Left ventricle myocardium superior (tissue), 1 donor: ENCODE measurements at regions not wholly inside any gene's neighbourhood (a gene's known extent, or its start where the extent isn't known, plus 50 kb on each side); places are given as distances from the start of the nearest gene placed in this dataset.

Experiments used
- ATAC-seq: fragments of 200-7000 bp; cut with Tn5 transposase; one replicate; pipeline ENCODE4 v1.9.1; 2020; ENCODE audit warnings: mild to moderate bottlenecking, moderate library complexity
- DNase-seq: peaks from one replicate; pipeline ENCODE4 v3.0.0-alpha.2; 2020
- intact Hi-C: fragments of 100-400 bp; cut with micrococcal nuclease; formaldehyde crosslinking; loops from one replicate; pipeline ENCODE4 v1.11.0; 2022
- donor health status: DM: no; HTN: yes; CAD: no; lungs with severe emphysema.

DNA sequence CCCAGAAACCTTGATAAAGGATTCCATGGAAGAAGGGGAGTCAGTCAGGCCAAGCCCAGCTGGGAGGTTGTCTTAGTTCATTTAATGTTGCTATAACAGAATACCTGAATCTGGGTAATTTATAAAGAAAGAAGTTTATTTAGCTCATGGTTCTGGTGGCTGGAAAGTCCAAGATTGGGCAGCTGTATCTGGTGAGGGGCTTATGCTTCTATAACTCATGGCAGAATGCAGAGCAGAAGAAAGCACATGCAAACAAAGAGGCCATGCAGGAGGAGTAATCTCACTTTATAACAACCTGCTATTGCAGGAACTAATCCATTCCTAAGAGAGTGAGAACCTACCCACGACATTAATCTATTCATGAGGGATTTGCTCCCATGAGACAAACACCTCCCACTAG is 54.2 kb upstream of the ANKRD1 start:
- DNase-seq (no peak), ATAC-seq (no peak)
- intact Hi-C loops, result no loop called here

DNA sequence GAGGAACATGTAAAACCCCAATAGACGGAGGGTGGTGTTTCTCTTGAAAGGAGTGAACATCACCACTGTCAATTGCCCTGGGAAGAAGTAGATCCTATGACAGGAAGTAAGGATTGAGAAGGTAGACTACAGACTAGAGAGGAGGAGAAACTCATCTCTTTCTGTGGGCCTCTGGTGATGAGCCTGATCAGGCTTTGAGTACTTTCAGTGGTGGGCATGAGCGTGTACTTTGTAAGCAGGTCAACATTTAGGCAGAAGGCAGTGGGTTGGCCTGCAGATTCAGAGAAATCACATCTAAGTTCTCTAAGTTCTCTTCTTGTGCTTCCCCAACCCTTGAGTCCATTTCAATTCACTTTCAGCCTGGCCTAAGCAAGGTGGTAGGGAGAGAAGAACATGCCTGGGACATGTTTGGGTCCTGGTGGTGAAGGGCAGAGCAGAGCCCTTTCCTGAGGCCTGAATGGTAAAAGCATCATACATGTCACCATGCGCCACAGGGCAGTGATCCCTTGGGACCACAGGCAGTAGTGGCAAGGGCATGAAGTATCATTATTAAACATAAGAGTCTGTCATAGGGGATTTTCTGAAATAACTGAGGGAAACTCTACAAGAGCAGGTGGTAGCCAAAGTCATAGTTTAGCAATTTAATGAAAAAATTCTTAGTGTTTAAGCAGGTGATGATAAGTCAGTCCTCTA is 56.4 kb upstream of the ANKRD1 start:
- ATAC-seq, result no peak

DNA sequence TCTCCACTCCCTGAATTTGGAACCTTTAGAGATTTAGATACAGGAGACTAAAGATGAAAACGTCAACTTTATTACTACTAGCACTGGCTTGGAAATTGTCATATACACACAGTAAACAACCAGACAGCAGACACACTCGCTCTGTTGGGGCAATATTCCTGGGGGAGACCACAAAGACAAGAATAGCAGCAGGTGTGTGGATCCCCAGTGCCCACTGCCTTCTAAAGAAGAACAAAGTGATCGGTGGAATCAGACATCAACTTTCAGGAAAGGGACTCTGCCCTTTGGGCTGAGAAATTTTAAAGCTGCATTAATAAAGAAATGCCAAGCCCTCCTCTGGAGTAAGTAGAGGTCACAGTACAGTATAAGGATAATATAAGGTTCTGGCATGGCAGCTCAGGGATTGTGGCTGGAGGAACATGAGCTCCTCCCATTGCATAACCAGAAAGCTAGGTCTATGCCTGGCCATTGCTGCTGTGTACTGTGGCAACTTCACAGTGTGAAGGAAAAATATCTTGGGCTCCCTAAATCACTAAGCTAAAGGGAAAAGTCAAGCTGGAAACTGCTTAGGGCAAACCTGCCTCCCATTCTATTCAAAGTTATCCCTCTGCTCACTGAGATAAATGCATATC is 57.1 kb upstream of the ANKRD1 start:
- no peak for DNase-seq
- intact Hi-C loops, result no loop called here
- ATAC-seq, result no peak

More for the DNA sequence above, 56.4 kb upstream of the ANKRD1 start:
- intact Hi-C loops, result no loop called here
- DNase-seq, result no peak

DNA sequence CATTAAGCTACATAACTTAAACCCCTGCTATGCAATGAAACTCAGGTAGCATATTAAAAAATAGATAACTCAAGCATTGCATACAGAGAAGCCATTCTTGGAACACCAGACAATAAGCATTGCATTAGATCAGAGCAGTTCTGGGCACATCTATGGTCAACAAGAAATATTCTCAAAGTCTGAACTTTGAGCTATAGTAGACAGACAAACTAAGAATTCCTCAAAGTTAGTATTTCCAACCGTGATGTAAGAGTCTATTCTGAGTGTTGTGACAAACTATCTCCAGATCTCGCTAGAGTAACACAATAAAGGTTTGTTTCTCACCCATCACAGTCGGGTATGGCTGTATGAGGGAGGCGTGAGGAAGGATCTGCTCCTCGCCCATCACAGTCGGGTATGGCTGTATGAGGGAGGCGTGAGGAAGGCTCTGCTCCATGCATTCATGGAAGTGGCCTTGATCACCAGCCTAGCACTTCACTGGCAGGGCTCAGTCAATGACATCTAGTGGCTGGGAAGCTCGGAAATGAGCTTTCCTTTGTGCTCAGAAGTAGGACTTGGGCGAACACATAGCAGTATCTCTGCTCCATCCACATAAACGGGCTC is 61.6 kb upstream of the ANKRD1 start:
- DNase-seq (no peak), ATAC-seq (no peak)
- intact Hi-C loops, result no loop called here

DNA sequence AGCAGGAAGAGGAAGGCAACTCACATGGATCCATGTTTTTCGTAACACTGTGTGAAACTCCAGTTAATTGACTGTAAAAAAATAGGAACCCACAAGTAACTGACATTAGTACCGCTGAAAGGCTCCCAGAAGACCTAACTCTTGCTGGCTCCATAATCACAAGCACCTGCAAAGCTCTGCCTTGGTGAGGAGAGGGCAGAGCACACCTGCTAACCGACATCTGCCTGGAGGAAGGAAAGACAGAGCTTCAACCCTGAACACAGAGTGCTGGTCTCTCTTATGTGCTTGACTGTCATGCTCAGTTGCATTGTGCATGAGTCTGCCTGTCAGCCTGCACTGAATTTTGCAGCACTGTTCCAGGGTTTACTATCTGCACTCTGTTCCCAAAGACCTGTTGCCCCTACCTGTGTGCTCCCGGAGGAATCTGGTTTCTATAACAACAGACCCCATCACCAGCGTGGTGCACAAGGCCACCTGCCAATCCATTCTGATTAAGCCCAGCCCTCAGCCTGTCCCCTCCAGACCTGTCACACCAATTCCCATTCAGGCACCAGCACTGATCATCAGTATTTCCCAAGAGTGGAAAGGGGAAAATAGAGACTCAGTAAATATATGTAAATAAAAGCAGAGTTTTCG is 63.1 kb upstream of the ANKRD1 start:
- ATAC-seq, result no peak
- intact Hi-C loops, result no loop called here

DNA sequence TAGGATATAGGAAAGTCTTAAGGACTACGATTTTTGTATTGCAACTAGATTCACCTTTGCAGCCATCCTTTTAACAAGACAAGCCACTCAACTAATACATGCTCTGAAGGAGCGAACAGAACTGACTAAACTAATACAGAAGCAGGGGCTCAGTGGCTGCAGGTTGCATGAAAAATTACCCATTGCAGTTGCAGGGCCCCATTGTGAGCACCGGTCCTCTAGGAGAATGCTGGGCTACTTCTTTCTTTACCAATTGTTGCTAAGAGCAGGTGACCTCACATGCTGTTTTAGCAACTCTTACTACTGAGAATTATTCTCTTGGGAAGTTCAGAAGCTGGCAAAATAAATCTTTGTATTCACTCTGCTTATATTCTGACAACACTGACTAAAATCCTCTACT is 64.0 kb upstream of the ANKRD1 start:
- ATAC-seq, result peak; percentile 11
- no peak for DNase-seq
- intact Hi-C loops, result no loop called here

More for the DNA sequence above, 63.1 kb upstream of the ANKRD1 start:
- DNase-seq, result no peak

DNA sequence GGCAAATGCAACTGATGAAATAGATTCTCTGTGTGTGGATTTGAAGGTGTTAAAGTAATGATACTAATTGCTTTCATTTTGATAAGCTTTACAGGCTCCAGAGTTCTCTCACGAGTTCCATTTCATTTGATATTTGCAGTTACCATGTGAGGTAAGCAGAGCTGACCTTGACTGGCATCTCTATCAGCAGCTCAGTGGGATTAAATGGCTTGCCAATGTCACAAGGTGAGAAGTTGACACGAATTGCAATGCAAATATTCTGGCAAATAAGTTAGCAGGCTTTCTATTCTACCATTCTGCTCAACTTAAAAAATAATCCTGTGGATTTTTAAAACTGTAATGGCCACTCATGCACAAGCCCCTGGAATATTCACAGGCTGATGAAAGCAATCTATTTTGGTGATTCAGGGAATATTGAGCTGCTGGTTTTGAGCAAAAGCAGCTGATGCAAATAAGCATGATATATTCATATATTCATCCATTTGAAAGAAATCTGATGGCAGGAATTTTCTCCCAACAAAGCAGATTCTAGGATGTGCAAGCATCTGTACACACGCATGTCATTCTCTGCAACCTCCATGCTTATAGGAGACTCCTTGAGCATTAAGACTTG is 64.5 kb upstream of the ANKRD1 start:
- DNase-seq, result no peak
- peak; percentile 80 for ATAC-seq
- intact Hi-C loops, result no loop called here

DNA sequence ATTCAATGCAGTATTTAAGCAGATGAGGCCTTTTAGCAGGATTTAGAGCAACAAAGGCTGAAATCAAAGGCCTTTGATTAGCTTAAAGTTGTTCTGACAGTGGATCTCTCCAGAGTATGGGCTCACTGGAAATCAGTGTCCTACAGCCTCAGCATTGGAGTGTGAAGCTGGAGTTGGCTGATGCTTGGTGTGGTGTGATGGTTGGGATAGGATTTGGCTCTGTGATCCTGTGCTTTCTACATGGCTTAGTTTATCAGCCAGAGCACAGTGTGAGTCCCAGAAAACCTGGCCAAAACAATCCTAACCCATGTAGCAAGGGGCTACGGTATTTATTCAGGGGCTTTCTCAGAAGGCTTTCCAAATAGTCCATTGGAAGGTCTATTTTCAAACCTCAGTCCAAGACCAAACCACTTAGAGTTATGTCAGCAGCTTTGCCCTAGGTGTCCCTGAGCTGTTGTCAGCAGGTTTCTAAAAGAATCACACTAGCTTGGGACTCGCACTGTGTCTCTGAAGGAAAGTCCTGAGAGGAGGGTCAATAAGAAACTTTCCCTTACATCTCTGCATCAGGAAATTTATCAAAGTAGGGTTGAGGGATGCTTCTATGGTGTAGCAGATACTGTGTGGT is 65.4 kb upstream of the ANKRD1 start:
- ATAC-seq (peak; percentile 82), DNase-seq (no peak)
- intact Hi-C loops, result no loop called here

DNA sequence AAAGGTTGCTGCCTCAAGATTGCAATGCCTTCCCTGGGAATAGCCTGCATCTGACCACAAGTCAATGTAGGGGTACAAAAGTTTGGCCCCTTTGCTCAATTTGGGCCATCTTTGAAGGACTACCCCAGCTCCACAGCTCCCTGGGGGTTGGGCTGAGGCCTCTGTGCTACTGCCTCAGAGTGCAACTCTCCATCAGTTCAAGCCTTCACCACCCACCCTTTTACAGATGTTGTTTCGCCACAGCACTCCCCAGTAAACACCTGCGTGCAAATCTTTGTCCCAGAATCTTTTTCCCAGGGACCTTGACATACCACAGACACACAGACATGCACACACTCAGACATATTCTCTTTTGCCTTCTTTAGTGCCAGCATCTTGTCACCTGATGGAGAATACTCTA is 66.0 kb upstream of the ANKRD1 start:
- no peak for DNase-seq
- intact Hi-C loops, result no loop called here
- ATAC-seq, result no peak

DNA sequence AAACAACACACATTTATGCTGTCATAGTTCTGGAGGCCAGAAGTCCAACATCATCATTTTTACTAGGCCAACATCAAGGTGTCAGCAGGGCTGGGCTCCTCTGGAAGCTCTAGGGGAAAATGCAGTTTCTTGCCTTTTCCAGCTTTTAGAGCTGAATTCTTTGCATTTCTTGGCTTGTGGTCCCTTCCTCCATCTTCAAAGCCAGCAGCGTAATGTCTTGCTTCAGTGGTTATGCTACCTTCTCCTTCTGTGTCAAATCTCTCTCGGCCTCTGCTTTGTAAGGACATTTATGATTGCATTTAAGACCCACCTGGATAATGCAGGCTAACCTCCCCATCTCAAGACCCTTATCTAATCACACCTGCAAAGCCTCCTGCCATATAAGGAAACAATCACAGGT is 66.5 kb upstream of the ANKRD1 start:
- DNase-seq, result no peak
- no peak for ATAC-seq
- intact Hi-C loops, result no loop called here

DNA sequence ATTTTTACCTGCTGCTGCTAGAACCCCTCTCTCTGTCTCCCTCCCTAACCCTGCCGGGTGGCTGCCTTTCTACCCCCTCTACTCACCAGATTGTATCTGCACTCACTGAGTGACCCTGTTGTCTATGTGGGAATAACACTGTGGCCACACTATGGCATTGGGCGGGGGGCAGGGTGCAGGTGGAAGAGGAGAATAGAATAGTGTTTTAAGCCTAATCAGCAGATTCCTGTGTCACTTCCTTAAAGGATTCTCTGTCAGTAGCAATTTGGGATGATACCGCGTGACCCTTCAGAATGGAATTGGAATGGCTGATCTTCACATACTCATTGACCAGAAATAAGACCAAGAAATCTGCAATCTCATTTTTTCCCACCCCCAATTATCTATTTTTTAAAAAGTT is 67.1 kb upstream of the ANKRD1 start:
- intact Hi-C loops, result no loop called here
- no peak for ATAC-seq

DNA sequence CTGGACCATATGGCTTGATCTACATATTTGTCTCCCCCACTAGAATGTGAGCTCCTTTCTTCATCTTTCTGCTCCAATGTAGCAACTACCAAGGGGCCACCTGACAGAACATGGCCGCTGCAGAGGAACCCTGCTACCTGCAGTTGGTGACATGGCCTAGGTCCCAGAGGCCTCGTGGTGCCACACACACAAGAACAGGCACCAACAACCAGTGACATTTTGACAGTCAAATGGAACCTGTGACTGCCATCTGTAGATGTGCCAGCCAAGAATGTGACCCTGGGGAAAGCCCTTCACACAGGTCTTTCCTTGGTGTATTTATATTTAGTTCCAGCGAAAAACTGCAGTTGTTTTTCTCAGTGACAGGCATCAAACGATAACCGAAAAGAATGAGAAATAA is 67.9 kb upstream of the ANKRD1 start:
- intact Hi-C loops, result no loop called here
- DNase-seq (peak; percentile 52), ATAC-seq (peak; percentile 47)

More for the DNA sequence above, 67.1 kb upstream of the ANKRD1 start:
- no peak for DNase-seq

DNA sequence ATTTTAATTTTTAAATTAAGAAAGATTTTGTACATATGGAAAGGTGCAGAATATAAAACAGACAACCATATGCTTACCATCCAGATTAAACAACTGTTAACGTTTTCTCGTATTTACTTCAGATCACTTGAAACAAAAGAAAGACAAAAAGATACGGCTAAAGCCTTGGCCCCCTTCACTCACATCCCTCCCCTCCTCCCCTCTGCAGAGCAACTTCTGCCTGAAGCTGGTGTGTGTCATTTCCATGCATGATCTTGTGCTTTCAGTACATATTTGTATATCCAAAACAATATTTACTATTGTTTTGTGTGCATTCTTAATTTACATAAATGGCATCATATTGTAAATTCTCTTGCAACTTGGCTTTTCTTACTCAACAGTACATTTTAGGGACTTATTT is 68.5 kb upstream of the ANKRD1 start:
- DNase-seq, result no peak
- intact Hi-C loops, result no loop called here
- ATAC-seq, result no peak

DNA sequence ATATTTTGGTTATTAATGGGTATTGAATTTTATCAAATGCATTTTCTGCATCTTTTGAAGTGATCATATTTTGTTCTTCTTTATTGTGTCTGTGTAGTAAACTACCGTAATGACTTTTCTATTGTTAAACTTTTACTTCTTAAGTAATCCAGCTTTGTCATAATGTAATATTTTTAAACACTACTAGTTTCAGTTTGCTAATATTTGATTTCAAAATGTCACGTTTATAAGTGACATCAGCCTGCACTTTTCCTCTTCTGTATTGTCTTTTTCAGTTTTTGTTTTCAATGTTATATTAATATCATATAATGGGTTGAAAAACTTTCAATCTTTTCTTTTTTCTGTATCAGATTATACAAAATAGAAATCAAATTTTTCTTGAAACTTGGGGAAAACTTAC is 71.6 kb upstream of the ANKRD1 start:
- DNase-seq, result no peak
- no peak for ATAC-seq
- intact Hi-C loops, result no loop called here

DNA sequence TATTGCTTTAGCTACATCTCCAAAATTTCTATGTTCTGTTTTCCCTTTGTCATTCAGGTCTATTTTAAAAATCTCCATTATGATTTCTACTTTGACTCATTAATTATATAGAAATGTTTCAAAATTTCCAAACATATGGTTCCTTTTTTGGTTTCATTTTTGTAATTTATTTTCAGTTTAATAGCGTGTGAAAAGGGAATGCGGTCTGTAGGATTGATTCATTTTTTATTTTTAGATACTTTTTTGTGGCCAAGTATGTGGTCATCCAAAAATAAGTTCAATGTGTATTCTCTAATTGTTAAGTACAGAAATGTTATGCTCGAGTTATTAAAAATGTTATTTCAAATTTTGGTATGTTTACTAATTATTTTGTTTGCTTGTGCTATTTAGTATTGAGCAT is 72.5 kb upstream of the ANKRD1 start:
- DNase-seq (no peak), ATAC-seq (no peak)
- intact Hi-C loops, result no loop called here

DNA sequence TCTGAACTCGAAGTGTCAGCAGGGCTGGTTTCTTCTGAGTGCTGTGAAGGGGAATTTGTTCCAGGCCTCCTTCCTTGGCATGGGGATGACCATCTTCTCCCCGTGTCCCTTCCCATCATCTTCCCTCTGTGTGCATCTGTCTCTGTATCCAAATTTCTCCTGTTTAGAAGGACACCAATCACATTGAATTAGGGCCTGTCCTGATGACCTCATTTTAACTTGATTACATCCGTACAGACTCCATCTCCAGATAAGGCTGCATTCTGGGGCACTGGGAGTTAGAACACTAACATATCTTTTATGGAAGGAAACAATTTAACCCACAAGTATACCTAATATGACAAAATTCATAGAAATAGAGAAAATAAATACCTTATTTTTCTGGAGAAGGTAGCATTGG is 76.8 kb upstream of the ANKRD1 start:
- ATAC-seq (no peak), DNase-seq (no peak)

DNA sequence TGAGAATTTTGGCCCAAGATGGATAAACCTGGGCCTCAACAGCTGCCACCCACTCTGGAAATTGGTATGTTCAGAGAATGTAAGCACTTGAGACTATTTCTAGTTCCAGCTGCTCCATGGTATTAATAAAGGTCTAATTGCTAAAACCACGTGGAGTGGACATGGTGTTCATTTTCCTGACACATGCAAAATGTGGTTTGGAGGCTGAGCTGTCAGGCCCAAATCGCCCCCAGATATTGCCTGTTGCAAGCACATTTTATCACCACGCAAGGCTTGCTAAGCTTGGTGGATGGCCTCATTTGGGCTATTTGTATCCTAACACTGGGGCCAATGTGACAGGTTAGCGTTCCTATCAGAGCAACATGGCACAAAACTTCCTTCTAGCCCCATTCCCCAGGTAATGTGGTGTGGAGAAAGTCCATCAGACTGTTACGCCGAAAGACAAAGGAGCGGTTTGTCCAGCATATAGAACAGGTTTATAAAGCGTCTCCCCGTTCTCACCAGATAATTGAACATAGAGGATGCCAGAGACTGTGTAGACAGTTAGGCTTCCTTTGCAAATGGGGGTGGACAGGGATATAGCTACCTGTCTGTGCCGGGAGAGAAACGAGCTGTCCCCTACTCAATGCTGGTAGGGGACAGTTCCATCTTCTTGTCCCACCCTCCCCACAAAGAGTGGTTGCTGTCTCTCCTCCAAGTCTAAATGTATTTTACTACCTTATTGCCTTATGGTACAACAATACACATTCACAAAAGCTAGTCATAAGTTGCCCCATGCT is 78.0 kb upstream of the ANKRD1 start:
- intact Hi-C loops, result no loop called here
- DNase-seq, result no peak
- ATAC-seq, result no peak

More for the DNA sequence above, 76.8 kb upstream of the ANKRD1 start:
- intact Hi-C loops, result no loop called here

DNA sequence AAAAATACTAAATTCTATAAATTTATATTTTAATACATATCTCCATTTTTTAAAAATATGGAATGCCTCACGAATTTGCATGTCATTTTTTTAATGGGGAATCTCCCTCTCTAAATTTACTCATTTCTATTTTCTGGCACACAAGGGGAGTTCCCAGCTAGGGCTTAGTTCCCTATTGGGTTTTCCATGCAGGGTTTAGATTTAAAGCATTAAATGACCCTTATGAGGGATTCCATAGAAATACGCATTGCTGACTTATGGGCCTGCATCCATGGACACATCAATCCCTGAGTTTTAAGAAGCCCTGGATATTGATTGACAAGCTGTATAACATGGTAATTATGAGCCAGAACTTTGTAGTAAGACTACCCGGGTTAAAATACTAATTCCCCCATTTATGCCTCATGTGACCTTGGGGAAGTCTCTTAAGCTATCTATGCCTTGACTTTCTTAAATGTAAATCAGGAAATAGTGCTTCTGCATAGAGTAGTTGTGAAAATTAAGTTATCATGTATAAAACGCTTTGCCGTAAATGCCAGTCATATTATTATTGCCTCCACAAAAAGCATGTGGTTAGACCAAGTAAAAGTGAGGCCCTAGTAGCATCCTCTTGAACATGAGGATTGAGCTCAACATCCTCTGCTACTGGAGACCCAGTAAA is 78.8 kb upstream of the ANKRD1 start:
- no peak for DNase-seq
- no peak for ATAC-seq
- intact Hi-C loops, result no loop called here
